GM19043 (cell line): ENCODE measurements at regions not wholly inside any gene's neighbourhood (a gene's known extent, or its start where the extent isn't known, plus 50 kb on each side); places are given as distances from the start of the nearest gene placed in this dataset.
A peak's percentile ranks its signal among the peaks of the same experiment; 100 is the strongest.

Experiments
- ATAC-seq: cut with Tn5 transposase; IDR thresholded peaks from one replicate; pipeline ENCODE4 v1.9.1; 2021; ENCODE audit warnings: low read depth; ENCODE audit not compliant: unreplicated experiment

GRCh38 chr2:76274676-76275075 lies 564.0 kb upstream of the GCFC2 start:
- ATAC-seq, result no peak

DNA sequence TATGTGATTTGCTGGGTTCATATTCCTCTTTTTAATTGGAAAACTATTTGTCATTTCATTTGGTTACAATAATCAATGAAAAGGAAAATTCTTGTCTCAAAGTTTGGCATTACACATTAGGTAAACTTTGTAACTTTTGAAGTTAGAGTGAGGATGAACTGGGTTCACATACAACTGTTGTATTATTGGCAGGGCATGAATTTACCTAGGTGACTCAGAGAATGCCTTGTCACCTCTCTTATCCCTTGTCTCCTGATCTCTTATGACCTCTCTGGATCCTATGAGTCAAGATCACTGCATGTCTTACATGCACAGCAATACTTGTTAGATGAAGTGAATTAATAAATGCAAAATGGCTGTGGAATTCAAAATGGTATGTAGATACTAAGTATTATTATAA lies 563.4 kb upstream of the GCFC2 start:
- ATAC-seq, result no peak

DNA sequence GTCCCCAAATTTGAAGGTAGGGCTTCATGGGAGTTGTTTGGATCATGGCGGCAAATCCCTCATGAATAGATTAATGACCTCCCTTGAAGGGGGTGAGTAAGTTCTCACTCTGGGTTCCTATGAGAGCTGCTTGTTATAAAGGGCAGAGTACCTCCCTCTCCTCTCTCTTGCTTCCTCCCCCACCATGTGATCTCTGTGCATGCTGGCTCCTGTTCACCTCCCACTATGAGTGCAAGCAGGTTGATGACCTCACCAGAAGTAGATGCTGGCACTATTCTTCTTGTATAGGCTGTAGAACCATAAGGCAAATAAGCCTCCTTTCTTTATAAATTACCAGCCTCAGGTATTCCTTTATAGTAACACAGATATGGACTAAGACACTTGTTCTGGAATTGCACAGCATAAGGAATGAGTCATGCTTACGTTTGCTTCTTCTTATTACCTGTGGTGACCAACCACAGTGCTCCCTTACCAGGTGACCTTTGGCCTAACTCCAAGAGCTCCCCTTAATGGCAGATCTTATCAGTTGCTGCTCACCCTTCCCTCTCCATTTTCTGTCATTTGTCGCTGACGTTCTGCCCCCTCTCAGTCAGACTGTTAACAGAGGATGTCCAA lies 559.5 kb upstream of the GCFC2 start:
- no peak for ATAC-seq

DNA sequence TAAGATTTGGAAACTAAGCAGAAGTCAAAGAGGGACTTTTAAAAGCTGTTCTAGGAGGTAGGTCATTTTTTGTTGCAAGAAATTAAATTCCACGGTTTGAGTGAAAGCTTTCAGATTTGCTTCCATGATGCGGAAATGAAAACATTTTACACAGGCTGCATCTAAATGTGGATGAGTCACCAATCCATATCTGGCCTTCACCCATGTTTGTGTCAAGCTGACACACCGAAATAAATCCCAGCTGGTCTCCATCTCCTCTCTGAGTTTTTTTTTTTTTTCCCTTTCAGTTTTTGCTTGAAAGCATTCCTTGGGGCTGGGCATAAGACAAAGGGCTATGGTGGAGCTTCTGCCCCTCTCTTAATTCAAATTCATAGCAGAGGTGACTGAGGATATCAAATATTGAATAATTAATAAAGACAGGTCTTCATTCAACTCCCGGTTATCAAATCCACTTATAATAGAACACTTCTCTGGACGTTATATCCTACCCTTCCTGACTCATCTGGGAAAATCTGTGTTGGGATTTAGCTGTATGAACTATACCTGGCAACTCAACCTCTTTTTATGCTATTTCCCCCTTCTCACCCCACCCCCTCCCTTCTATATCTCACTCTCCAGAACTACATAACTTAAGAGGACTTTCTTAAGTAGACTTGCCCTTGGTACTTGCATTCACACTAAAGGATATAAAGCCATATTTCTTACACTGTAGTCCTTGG lies 558.3 kb upstream of the GCFC2 start:
- no peak for ATAC-seq

GRCh38 chr2:76268484-76268883 lies 557.8 kb upstream of the GCFC2 start:
- ATAC-seq, result no peak

DNA sequence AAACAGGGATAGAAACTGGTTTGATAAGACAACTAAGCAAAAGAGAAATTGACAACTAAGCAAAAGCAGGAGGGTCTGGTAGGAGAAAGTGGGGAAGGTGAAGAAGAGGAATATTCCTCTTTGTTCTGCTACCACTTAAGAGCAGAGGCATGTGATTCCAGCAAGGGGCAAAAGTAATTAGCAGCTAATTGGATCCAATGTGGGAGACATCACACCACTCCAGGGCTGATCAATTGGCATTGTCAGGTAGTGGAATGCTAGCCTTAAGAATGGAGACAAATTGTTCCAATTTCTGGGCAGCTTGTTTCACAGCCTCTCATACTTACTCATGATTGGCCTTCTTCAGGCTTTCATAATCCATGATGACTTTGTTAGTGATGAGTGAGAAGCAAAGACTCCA lies 547.1 kb upstream of the GCFC2 start:
- no peak for ATAC-seq

- no peak for ATAC-seq
Observed at GRCh38 chr2:76256458-76257088, 545.9 kb upstream of the GCFC2 start.

- ATAC-seq, result no peak
Observed at GRCh38 chr2:76252704-76253103, 542.0 kb upstream of the GCFC2 start.

- ATAC-seq, result no peak
Observed at GRCh38 chr2:76251342-76251741, 540.6 kb upstream of the GCFC2 start.

GRCh38 chr2:76247006-76247405 lies 536.3 kb upstream of the GCFC2 start:
- ATAC-seq, result no peak

DNA sequence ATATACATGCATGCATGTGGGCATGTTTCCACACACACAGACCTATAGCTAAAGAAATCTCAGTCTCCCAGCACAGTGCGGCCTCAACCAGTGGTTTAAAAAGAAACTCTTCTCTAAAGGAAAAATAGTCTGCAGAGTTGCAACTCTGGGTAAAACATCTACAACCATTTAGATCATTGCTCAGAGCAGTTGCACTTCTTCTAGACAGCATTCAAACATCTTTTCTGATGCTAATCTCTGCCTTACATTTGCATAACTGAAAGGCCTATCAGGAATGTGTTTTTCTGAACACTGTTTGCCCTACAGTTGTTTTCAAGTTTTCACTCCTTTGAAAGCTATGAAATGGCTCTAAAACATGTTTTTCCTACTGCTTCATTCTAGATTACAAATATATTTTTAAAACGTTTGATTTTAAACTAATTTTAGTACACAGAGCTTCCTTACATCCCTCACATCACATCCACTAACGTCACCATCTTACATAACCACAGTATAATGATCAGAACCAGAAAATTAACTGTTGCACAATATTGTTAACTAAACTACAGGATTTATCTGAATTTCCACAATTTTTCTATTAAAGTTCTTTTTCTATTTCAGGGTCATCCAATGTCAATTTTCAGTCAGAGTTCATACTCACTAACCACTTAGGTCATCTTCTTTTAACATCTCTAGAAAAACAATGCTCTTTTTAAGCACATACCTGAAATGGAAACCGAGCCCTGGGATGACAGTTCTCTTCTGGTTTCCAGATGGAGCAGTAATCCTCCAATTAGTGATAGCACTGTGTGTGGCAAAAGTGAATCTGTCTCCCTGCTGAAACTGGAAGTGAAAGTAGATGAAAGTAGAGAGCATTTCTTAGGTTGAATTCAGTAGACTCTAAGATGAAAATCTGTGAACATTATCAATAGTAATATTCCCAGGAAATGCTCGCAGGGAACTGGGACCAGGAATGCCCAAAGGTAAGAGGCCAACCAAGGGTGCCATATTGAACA lies 501.6 kb upstream of the GCFC2 start:
- no peak for ATAC-seq

GRCh38 chr2:76210551-76210950 lies 499.8 kb upstream of the GCFC2 start:
- ATAC-seq, result no peak

GRCh38 chr2:76204048-76204447 lies 493.3 kb upstream of the GCFC2 start:
- ATAC-seq, result no peak

DNA sequence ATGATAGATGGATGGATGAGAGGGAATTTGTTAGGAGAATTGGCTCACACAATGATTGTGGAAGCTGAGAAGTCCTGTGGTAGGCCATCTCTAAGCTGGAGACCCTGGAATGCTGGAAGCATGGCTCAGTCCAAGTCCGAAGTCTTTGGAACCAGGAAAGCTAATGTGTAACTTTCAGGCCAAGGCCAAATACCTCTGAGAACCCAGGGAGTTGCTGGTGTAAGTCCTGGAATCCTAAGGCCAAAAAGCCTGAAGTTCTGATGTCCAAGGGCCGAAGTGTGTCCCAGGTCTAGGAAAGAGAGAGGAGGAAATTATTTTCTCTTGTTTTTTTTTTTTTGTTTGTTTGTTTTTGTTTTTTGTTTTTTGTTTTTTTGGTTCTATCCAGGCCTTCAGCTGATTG lies 492.2 kb upstream of the GCFC2 start:
- ATAC-seq, result no peak

- ATAC-seq, result peak; percentile 64
Observed at GRCh38 chr2:76197842-76198448, 487.2 kb upstream of the GCFC2 start.

GRCh38 chr2:76197428-76197827 lies 486.7 kb upstream of the GCFC2 start:
- ATAC-seq, result no peak

DNA sequence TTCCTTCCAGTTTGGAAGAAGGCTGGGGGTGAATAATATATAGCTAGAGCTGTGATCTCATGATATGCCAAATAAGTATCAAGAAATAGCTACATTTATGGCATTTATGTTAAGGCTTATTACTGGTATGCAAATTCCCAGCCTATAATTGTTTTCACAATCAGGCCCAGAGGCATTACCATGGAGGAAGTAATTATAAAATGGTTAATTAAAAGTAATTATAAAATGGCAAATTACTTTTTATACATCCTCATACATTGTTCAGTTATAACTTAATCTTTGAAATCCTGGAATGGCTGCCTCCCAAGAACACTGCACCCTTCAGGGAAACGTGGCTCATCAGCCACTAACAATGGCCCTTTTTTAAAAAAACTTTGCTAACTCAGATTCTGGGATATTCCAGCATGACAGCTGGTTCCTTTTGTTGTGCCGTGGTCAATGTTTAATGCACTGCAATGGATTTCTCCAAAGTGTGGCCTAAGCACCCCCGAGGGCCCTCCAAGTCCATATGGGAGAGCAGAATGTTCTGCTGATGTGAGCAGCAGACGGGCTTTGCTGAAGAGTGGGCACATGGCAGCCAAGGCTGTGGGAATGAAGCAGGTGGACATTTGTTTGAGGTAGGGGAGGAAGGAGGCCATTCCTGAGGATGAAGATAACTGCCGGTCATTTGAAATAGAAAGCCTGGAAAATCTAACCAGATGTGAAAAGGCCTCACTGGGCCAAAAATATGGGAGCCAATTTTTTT lies 483.5 kb upstream of the GCFC2 start:
- no peak for ATAC-seq

DNA sequence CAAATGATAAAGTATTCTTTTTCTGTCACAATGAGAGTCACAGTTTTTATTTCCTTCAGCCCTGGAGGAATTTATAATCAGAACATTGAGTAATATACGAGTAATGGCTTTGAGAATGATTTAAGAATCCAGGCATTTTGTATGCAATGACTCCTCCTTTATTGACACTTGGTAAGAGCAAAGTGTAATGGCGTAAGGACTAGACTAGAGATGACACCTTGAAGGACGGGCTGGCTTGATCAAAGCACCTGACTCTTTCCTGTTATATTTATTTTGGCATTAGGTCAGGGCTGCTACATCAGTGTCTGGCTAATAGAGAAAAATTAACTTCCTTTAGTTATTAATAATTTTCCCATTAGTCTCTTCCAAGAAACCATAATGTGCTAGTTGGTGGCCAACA lies 482.4 kb upstream of the GCFC2 start:
- no peak for ATAC-seq

- no peak for ATAC-seq
Observed at GRCh38 chr2:76188334-76189008, 477.8 kb upstream of the GCFC2 start.
